ENCODE measurements at regions not wholly inside any gene's neighbourhood (a gene's known extent, or its start where the extent isn't known, plus 50 kb on each side); places are given as distances from the start of the nearest gene placed in this dataset.

DNA sequence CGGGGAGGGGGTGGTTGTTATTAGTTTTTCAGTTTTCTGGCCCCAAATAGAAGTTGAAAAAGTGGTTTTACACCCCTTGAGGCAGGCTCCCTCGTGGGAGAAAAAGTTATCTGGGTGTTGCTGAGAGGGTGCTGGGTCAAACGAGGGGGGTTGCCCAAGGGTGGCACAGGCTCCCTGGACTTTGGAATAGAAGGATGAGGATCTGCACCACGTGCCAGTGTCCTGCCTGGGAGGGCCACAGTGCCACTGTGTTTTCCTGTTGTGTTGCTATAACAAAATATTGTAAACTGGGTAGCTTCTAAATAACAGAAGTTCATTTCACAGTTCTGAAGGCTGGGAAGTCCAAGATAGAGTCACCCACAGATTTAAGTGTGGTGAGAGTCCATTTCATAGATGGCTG, 181.9 kb downstream of the CXCL12 start:
- TF ChIP-seq, protein P1, sequence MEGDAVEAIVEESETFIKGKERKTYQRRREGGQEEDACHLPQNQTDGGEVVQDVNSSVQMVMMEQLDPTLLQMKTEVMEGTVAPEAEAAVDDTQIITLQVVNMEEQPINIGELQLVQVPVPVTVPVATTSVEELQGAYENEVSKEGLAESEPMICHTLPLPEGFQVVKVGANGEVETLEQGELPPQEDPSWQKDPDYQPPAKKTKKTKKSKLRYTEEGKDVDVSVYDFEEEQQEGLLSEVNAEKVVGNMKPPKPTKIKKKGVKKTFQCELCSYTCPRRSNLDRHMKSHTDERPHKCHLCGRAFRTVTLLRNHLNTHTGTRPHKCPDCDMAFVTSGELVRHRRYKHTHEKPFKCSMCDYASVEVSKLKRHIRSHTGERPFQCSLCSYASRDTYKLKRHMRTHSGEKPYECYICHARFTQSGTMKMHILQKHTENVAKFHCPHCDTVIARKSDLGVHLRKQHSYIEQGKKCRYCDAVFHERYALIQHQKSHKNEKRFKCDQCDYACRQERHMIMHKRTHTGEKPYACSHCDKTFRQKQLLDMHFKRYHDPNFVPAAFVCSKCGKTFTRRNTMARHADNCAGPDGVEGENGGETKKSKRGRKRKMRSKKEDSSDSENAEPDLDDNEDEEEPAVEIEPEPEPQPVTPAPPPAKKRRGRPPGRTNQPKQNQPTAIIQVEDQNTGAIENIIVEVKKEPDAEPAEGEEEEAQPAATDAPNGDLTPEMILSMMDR (IDR thresholded peaks at IDR 0.05), result no peak
- TF ChIP-seq POLR2AphosphoS5 (IDR thresholded peaks at IDR 0.05), result no peak
